B cell (primary cell): ENCODE measurements at regions not wholly inside any gene's neighbourhood (a gene's known extent, or its start where the extent isn't known, plus 50 kb on each side); places are given as distances from the start of the nearest gene placed in this dataset.

ENCODE experiments used
- EZH2 ChIP-seq: IDR thresholded peaks from 2 replicates; pipeline ENCODE4 v1.6.1; 2012; ENCODE audit warnings: borderline replicate concordance, low read depth, mild to moderate bottlenecking, moderate library complexity, low read length; ENCODE audit not compliant: insufficient read depth, poor library complexity, severe bottlenecking
- TF ChIP-seq, protein P1 (sequence below): fragments of 200-600 bp; IDR thresholded peaks from one replicate; pipeline ENCODE4 v1.8.0; 2022; ENCODE audit warnings: antibody characterized with exemption, mild to moderate bottlenecking

- TF ChIP-seq, protein P1, sequence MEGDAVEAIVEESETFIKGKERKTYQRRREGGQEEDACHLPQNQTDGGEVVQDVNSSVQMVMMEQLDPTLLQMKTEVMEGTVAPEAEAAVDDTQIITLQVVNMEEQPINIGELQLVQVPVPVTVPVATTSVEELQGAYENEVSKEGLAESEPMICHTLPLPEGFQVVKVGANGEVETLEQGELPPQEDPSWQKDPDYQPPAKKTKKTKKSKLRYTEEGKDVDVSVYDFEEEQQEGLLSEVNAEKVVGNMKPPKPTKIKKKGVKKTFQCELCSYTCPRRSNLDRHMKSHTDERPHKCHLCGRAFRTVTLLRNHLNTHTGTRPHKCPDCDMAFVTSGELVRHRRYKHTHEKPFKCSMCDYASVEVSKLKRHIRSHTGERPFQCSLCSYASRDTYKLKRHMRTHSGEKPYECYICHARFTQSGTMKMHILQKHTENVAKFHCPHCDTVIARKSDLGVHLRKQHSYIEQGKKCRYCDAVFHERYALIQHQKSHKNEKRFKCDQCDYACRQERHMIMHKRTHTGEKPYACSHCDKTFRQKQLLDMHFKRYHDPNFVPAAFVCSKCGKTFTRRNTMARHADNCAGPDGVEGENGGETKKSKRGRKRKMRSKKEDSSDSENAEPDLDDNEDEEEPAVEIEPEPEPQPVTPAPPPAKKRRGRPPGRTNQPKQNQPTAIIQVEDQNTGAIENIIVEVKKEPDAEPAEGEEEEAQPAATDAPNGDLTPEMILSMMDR, result no peak
- TF ChIP-seq EZH2, result no peak
These were observed 184.5 kb upstream of the PHF14 start for GRCh38 chr7:10789170-10789569.
